GM19023 (cell line): ENCODE measurements at regions not wholly inside any gene's neighbourhood (a gene's known extent, or its start where the extent isn't known, plus 50 kb on each side); places are given as distances from the start of the nearest gene placed in this dataset.
"Not testable (repeated sequence)": the region's sequence is repeated elsewhere in the genome, so short reads cannot be mapped to it uniquely, and the experiment has no call there.

Experiments used
- ATAC-seq: cut with Tn5 transposase; IDR thresholded peaks from one replicate; pipeline ENCODE4 v1.9.1; 2021; ENCODE audit warnings: mild to moderate bottlenecking, moderate library complexity; ENCODE audit not compliant: unreplicated experiment

DNA sequence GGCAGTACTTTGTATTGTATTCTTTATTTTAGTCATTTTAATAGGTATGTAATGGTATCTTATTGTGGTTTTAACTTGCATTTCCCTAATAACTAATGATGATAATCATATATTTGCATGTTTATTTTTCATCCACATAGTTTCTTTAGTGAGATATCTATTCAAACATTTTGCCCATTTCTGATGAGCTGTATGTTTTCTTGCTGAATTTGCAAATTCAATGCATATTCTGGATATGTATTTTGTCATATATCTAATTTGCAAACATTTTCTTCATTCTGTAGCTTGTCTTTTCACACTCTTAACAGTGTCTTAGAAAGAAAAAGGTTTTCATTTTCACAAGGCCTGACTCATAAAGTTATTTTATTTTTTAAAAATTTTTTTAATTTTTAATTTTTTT lies 372.1 kb downstream of the ZNF674 start:
- no peak for ATAC-seq

DNA sequence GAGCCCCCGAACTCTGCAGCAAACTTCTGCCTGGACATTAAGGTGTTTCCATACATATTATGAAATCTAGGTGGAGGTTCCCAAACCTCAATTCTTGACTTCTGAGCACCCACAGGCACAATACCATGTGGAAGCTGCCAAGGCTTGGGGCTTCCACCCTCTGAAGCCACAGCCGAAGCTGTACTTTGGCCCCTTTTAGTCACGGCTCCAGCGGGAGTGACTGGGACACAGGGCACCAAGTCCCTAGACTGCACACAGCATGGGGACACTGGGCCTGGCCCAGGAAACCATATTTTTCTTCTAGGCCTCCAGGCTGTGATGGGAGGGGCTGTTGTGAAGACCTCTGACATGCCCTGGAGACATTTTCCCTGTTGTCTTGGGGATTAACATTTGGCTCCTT lies 373.8 kb downstream of the ZNF674 start:
- ATAC-seq: not testable (repeated sequence)

DNA sequence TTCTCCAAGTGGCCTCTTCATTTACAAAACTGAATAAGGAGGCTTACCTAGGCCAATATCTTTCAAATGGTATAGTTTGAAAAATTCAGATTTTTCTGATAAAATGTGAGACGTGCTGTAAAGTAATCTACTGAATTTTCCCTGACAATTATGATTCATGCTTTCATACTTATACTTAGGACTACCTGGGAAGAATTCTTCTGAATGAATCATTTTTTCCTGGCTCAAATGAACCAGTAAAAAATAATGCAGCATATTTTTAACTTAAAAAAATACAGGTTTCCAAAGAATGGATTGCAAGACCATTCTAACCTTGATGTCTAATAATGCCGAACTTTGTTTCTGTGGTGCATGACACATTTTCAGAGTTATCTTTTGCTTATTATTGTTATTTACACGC lies 375.4 kb downstream of the ZNF674 start:
- ATAC-seq: no peak

DNA sequence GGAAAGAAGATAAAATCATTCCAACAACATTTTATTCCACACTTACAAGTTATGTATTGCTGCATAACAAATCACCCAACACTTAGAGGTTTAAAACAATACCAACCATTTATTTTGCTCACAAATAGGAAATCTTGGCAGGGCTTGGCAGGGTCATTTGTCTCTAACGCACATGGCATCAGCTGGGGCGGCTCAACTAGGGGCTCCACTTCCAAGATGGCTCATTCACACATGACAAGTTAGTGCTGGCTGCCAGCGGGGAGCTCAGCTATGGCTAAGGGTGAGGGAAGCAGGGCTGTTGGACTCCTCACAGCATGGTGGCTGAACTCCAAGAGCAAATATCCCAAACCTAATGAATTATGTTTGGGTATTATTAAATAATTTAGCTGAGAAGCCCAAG lies 377.0 kb downstream of the ZNF674 start:
- ATAC-seq: no peak

DNA sequence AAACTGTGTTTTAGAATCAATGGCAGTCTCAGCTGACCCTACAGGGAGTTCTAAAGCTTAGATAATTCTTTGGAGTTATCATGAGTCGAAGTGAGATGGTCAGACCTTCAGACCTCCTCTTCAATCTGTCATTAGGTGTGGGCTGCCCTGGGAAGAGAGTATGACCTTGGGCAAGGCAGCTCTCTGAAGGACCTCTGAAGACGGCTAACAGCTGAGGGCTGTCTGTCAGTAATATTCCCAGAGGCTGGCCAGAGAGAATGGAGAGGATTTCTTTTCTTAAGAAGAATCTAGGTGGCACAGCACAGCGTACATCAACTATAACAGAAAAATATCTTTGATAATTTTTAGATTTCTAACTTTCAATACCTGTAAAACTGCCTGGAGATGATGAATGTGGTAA lies 379.4 kb downstream of the ZNF674 start:
- no peak for ATAC-seq

DNA sequence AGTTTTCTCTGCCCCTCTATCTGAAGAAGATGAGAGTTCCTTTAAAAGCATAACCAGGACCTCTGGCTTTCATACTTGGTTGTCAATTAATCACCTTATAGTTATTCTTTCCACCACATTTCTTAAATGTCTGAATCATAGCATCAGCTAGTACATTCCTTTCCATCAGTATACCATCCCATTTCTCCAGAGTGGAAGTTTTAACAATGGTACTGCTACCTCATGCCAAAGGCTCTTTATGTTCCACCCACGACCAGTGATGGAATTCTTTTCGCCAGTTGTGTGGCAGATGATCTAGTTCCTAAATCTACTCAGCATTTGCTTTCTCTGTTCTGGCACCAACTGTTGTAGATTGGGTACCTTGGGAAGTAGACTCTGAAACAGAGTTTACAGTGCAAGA lies 379.8 kb downstream of the ZNF674 start:
- no peak for ATAC-seq

DNA sequence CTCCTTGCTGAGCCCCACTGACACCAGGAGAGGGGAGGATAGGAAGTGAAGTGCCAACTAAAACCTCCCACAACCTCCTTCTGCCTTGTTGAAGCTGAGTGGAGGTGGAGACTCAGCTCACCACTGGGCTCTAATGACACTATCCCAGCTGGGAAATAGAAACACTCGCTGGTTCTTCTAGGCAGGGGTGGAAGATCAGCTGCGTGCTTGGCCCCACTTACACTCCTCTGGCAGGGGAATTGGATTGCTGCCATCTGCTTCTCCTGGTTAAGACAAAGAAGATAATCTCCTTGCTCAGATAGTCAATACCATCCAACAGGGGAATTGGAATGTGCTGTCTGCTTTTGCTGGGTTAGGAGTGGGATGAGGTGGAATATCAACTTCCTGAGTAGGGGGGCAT lies 392.5 kb downstream of the ZNF674 start:
- ATAC-seq: no peak

DNA sequence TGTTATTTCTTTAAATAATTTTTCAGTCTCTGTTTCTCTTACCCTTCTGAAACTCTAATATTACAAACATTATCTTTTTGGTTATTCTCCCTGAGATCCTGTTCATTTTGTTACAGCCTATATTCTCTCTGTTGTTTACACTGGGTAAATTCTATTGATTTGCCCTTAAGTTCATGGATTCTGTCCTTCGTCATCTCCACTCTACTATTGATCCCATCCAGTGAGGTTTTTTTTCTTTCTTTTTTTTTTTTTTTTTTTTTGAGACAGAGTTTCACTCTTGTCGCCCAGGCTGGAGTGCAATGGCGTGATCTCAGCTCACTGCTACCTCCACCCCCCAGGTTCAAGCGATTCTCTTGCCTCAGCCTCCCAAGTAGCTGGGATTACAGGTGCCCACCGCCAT lies 393.9 kb downstream of the ZNF674 start:
- ATAC-seq: not testable (repeated sequence)

DNA sequence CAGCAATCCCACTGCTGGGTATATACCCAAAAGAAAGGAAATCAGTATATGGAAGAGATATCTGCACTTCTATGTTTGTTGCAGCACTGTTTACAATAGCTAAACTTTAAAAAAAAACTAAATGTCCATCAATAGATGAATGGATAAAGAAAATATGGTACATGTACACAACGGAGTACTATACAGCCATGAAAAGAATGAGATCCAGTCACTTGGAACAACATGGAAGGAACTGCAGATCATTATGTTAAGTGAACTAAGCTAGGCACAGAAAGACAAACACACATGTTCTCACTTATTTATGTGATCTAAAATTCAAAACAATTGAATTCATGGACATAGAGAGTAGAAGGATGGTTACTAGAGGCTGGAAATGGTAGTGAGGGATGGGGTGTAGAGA lies 400.7 kb downstream of the ZNF674 start:
- no peak for ATAC-seq

DNA sequence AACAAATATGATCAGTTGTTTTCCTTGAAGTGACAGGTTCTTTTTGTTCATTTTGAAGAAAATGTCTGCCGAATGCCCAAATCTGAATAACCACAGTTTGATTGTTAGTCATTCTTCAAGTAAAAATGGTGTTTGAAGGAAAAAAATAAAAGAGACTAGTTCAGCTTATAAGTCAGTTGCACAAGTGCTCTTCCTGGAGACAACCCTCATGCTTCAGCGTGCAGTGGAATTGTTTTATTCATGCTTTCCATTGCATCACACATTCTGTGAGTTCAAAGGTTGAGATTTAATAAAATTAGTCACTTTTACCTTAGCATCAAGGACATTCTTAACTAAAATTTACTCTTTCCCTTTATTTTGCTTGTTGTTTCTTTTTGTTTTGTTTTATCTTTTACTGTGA lies 404.9 kb downstream of the ZNF674 start:
- ATAC-seq: no peak

DNA sequence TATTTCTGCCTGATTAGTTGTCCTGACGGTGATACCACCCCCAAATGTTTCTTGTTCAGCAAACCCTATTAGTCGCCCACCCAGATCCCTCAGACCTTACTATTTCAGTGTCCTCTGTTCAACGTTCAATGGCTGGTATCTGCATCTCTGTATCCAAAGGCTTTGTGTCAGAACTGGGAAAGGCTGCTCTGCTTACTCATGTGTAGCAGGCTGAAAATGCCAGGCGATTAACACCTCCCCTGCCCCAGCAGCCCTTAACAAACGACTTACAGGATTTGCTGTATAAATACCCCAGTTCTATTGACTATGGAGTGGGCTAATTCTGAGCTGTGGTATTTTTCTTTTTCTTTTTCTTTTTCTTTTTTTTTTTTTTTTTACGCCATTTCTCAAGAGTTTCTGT lies 415.0 kb downstream of the ZNF674 start:
- ATAC-seq: no peak

DNA sequence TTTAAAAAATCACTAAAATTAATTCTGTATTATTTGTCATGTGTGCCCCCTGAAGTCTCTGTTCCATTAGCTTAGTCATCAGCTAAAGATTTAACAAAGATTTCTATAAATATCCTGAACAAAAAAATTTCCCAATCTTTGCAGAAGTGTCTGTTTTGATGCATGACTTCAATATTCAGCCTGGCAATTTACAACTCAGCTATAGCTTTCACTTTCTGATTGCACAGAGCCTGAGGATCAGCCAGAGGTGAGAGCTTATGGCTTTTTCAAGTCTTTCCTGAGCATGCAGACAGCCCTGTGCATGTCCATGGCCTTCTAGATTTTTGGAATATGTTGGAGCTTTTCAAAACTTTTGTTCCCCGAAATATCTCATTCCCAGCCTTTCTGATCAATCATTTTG lies 420.1 kb downstream of the ZNF674 start:
- no peak for ATAC-seq

DNA sequence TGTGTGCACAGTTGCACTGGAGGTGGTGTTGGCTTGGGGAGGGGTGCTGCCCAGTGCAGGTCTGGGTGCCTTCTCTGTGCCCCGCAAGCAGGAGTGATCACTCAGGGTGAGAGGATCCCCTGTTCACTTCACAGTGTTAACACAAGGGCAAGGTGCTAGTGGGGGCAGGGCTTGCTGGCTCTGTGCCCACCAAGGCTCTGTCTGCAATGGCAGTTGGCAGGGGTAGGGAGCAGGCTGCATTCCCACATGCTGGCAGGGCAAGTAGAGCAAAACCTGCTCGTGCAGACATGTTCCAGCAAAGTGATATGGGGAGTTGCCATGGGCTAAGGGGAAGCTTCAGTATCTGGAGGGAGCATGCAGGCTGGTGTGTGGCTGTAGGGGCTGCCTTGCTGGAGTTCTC lies 428.0 kb downstream of the ZNF674 start:
- no peak for ATAC-seq

DNA sequence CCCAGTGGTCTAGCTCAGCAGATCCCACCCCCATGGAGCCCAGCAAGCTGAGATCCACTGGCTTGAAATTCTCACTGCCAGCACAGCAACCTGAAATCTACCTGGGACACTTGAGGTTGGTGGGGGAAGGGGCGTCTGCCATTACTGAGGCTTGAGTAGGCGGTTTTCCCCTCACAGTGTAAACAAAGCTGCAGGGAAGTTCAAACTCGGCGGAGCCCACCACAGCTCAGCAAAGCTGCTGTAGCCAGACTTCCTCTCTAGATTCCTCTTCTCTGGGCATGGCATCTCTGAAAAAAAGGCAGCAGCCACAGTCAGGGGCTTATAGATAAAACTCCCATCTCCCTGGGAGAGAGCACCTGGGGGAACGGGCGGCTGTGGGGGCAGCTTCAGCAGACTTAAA lies 457.9 kb downstream of the ZNF674 start:
- not testable (repeated sequence) for ATAC-seq

DNA sequence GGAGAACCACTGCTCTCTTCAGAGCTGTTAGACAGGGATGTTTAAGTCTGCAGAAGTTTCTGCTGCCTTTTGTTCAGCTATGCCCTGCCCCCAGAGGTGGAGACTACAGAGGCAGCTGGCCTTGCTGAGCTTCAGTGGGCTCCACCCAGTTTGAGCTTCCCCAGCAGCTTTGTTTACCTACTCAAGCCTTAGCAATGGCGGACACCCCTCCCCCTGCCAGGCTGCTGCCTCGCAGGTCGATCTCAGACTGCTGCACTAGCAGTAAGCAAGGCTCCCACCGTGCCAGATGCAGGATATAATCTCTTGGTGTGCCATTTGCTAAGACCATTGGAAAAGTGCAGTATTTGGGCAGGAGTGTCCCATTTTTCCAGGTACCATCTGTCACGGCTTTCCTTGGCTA lies 465.1 kb downstream of the ZNF674 start:
- not testable (repeated sequence) for ATAC-seq

DNA sequence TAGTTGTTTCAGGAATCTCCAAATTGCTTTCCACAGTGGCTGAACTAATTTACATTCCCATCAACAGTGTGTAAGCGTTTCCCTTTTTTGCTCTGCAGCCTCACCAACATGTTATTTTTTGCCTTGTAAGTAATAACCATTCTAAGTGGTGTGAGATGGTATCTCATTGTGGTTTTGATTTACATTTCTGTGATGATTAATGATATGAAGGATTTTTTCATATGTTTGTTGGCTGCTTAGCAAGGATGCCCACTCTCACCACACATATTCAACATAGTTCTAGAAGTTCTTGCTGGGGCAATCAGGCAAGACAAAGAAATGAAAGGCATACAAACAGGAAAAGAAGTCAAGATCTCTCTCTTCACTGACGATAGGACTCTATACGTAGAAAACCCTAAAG lies 472.4 kb downstream of the ZNF674 start:
- no peak for ATAC-seq

DNA sequence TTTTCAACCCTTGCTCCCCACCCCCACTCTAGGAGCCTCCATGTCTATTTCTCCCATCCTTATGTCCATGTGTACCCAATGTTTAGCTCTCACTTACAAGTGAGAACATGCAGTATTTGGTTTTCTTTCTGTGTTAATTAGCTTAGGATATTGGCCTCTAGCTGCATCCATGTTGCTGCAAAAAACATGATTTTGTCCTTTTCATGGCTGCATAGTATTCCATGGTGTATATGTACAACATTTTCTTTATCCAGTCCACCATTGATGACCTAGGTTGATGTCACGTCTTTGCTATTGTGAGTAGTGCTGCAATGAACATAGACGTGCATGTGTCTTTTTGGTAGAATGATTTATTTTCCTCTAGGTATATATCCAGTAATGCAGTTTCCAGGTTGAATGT lies 472.8 kb downstream of the ZNF674 start:
- no peak for ATAC-seq

DNA sequence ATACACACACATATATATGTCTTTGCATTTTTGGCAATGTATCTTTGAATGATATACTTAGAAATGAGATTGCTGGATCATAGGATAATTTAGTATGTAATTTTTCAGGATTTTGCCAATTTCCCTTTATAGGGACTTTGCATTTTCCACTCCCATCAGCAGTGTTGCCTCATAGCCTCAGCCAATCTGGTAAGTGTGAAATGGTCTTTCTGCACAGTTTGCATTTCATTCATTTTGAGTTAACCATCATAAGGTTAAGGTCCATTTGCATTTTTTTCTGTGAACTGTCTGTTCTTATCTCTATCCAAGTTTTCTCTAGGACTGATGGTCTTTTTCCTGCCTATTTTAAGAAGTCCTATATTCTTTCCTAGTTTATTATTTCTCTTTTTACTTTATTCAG lies 474.8 kb downstream of the ZNF674 start:
- no peak for ATAC-seq

DNA sequence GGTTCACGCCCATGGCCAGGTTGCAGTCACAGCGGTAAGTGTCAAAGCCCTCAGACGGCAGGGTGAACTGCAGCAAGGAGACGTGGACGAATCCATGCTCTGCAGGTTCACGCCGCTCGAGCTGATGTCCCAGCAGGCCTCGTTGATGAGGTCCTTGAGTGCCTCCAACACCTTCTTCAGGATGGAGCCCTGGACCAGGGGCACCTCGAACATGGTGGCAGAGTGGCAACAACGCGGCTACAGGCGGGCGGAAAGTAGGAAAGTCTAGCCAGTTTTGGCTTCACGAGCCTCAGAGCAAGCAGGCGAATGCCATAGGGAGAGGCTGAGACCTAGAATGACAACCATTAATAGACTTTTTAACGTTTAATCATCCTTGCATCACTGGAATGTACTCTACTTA lies 485.9 kb downstream of the ZNF674 start:
- no peak for ATAC-seq

DNA sequence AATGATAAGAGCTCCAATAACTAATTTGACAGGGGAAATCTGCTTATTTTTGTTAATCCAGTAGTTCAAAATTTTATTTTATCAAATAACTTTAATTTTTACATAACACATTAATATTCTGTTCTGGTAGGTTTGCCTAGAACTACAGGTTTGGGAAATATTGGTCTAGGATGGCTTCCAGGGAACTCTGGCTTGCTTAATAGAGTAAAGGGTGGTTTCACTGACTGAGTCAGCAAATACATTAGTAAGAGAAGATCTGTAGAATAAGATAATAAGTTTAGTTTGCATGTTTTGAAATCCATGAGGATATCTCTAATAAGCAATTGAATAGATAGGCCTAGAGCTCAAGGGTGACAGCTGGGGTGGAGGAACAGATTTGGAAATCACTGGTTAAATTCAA lies 500.7 kb downstream of the ZNF674 start:
- no peak for ATAC-seq

DNA sequence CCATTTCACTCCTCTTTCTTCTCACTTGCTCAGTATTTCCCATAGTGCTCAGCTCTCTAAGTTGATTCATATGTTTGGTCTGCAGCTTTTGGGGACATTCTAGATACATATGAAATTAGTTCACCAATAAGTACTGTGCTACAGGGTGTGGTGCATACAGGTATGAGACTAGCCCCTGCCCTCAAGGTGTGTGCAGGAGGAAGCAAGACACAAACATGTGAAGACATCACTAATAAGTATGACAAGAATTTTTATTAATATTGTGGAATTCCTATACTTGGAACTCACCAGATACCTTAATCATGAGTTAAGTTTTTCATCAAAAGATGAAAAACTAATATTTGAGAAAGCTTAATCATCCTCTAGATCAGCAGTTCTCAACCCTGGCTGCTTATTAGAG lies 505.2 kb downstream of the ZNF674 start:
- no peak for ATAC-seq

DNA sequence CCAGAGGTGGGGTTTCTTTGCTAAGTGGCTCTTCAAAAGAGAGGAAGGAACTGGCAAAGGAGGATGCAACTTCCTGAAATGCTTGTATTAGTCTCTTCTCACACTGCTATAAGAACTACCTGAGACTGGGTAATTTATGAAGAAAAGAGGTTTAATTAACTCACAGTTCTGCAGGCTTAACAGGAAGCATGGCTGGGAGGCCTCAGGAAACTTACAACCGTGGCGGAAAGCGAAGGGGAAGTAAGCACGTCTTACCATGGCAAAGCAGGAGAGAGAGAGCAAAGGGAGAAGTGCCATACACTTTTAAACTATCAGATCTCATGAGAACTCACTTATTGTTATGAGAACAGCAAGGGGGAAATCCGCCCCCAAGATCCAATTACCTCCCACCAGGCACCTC lies 505.7 kb downstream of the ZNF674 start:
- no peak for ATAC-seq

DNA sequence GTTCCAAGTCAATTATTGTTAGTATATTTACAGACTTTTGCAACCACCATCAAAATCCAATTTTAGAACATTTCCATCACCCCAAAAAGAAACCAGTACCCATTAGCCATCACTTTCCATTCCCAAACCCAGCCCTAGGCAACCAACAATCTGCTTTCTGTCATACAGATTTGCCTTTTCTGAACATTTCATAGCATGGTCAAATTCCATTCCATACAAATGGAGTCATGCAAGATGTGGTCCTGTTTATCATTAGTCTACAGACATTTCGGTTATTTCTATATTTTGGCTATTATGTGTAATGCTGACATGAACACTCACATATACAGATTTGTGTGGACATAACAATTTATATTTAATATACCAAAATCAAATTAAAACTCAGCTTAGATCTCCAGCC lies 508.7 kb downstream of the ZNF674 start:
- no peak for ATAC-seq

DNA sequence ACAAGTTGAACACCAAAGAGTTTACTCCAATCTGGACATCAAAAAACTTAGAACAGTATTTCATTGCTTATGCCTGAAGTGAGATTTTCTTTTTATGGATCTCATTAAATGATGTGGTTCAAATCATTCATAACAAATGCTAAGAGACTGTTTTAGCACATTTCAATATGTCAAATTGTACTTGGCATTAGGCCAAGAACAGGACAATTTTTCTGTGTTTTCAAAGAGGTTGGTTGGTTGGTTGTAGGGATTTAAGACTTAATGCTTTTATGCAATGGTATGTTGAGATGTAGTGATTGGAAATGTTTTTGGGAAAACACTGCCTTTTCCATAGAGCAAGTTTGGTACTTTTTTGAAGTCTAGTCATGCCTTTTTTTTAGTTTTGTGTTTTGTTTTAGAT lies 510.4 kb downstream of the ZNF674 start:
- ATAC-seq: no peak
